ENCODE measurements at regions not wholly inside any gene's neighbourhood (a gene's known extent, or its start where the extent isn't known, plus 50 kb on each side); places are given as distances from the start of the nearest gene placed in this dataset.
"Not testable (repeated sequence)": the region's sequence is repeated elsewhere in the genome, so short reads cannot be mapped to it uniquely, and the experiment has no call there.

GRCh38 chr4:9539939-9540520 lies 95.8 kb downstream of the DEFB131A start:
- not testable (repeated sequence) for TF ChIP-seq CTCF (IDR thresholded peaks at IDR 0.05; ENCODE audit: low read depth, low read length); EZH2phosphoT487 (IDR thresholded peaks at IDR 0.05; ENCODE audit: low read depth)
